PC-3 (cell line): ENCODE measurements at regions not wholly inside any gene's neighbourhood (a gene's known extent, or its start where the extent isn't known, plus 50 kb on each side); places are given as distances from the start of the nearest gene placed in this dataset.

Experiments
- ATAC-seq: fragments of 200-7000 bp; cut with Tn5 transposase; 2 replicates; pipeline ENCODE4 v1.9.1; 2020; ENCODE audit warnings: mild to moderate bottlenecking, moderate library complexity
- BruUV-seq: library from RNA; stranded (reverse); fragments of 400-500 nt; replicated peaks from 2 replicates; lab custom pipeline; 2021; lab: Mats Ljungman, UMichigan
- CTCF ChIA-PET: fragments of 300-600 bp; sonication (Branson Sonifier 250); formaldehyde crosslinking; loops from one replicate; lab custom pipeline; 2022; ENCODE audit warnings: antibody characterized with exemption; lab: Charles Lee
- POLR2A ChIA-PET: fragments of 300-600 bp; sonication (Branson Sonifier 250); formaldehyde crosslinking; loops from one replicate; lab custom pipeline; 2022; ENCODE audit warnings: antibody characterized with exemption; ENCODE audit not compliant: unreplicated experiment; lab: Charles Lee
- DNase-seq: peaks from one replicate; pipeline ENCODE4 v3.0.0-alpha.2; 2015
- H2AFZ ChIP-seq: fragments of 300-600 bp; sonication (generic); 2 replicates; pipeline ENCODE4 v1.6.0; 2016; ENCODE audit warnings: antibody characterized with exemption, low read length
- H3F3A ChIP-seq: fragments of 300-600 bp; sonication (generic); one replicate; pipeline ENCODE4 v1.6.0; 2017; ENCODE audit warnings: antibody characterized with exemption, low read length, control low read depth, mild to moderate bottlenecking; ENCODE audit not compliant: unreplicated experiment
- H3K27ac ChIP-seq: fragments of 300-600 bp; sonication (generic); 2 replicates; pipeline ENCODE4 v1.5.1; 2016; ENCODE audit warnings: mild to moderate bottlenecking, low read length
- H3K27me3 ChIP-seq: fragments of 300-600 bp; sonication (generic); 2 replicates; pipeline ENCODE4 v1.6.1; 2016; ENCODE audit warnings: low read length, mixed read lengths
- H3K36me3 ChIP-seq: fragments of 300-600 bp; sonication (generic); 2 replicates; pipeline ENCODE4 v1.6.1; 2016; ENCODE audit warnings: low read depth, mixed run types, low read length, mixed read lengths
- H3K4me1 ChIP-seq: fragments of 300-600 bp; sonication (generic); 2 replicates; pipeline ENCODE4 v1.5.1; 2016; ENCODE audit warnings: low read length; ENCODE audit not compliant: insufficient read depth
- H3K4me2 ChIP-seq: fragments of 300-600 bp; sonication (generic); 2 replicates; pipeline ENCODE4 v1.6.0; 2016; ENCODE audit warnings: low read length
- H3K4me3 ChIP-seq: fragments of 300-600 bp; sonication (generic); 2 replicates; pipeline ENCODE4 v1.5.1; 2016; ENCODE audit warnings: mild to moderate bottlenecking, low read length, mixed read lengths
- H3K79me2 ChIP-seq: fragments of 300-600 bp; sonication (generic); 2 replicates; pipeline ENCODE4 v1.6.1; 2017; ENCODE audit warnings: low read length, mixed read lengths
- H3K9ac ChIP-seq: fragments of 300-600 bp; sonication (generic); 2 replicates; pipeline ENCODE4 v1.6.0; 2016; ENCODE audit warnings: mild to moderate bottlenecking, low read length
- H3K9me2 ChIP-seq: fragments of 300-600 bp; sonication (generic); replicated peaks from 2 replicates; pipeline ENCODE4 v1.6.1; 2016; ENCODE audit warnings: mixed run types, low read length, mixed read lengths
- H3K9me3 ChIP-seq: fragments of 300-600 bp; sonication (generic); 2 replicates; pipeline ENCODE4 v1.6.1; 2016; ENCODE audit warnings: low read length, mixed read lengths
- H4K20me1 ChIP-seq: fragments of 300-600 bp; sonication (generic); 2 replicates; pipeline ENCODE4 v1.6.1; 2016; ENCODE audit warnings: low read length, mixed read lengths
- EZH2 ChIP-seq: fragments of 300-600 bp; sonication (generic); IDR thresholded peaks from one replicate; pipeline ENCODE4 v1.6.1; 2017; ENCODE audit warnings: antibody characterized with exemption, mild to moderate bottlenecking, low read length; ENCODE audit not compliant: unreplicated experiment
- EZH2phosphoT487 ChIP-seq: fragments of 300-600 bp; sonication (generic); IDR thresholded peaks from 2 replicates; pipeline ENCODE4 v1.6.1; 2018; ENCODE audit warnings: mild to moderate bottlenecking, antibody characterized with exemption, low read length, borderline replicate concordance
- intact Hi-C: fragments of 100-400 bp; cut with micrococcal nuclease; formaldehyde crosslinking; loops from 2 replicates; pipeline ENCODE4 v1.9.0; 2023
- TF ChIP-seq, protein P1 (sequence below): fragments of 300-600 bp; sonication (generic); conservative IDR thresholded peaks from 2 replicates; pipeline ENCODE4 v1.5.1; 2017; ENCODE audit warnings: antibody characterized with exemption, low read depth, mild to moderate bottlenecking, low read length

DNA sequence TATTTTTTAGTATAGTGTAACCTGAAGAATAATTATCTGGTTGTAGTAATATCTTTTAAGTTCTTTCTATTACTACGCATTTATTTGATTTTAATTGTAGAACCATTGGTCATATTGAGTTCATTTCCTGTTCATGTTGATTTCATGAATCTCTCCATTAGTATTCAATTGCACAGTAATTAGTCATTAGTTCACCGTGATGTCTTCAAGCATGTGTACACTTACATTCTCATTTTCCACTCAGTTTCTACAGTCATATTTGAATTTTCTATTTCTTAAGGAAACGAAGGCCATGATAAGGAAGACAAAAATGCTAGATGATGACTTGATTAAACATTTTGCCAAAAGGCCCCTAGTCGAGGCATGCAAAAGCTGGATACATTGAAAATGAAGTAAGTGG lies 333.7 kb upstream of the FANCL start:
- intact Hi-C loops = loop anchor here (5.0 kb wide), 1 partner anchor 297 kb away; no protein-coding TSS in a partner anchor
- DNase-seq = peak; percentile 13
- H3K4me2 ChIP-seq = no peak overlapping the region
- H3K4me3 ChIP-seq = no peak overlapping the region
- TF ChIP-seq EZH2 (no peak), EZH2phosphoT487 (no peak)
- TF ChIP-seq, protein P1, sequence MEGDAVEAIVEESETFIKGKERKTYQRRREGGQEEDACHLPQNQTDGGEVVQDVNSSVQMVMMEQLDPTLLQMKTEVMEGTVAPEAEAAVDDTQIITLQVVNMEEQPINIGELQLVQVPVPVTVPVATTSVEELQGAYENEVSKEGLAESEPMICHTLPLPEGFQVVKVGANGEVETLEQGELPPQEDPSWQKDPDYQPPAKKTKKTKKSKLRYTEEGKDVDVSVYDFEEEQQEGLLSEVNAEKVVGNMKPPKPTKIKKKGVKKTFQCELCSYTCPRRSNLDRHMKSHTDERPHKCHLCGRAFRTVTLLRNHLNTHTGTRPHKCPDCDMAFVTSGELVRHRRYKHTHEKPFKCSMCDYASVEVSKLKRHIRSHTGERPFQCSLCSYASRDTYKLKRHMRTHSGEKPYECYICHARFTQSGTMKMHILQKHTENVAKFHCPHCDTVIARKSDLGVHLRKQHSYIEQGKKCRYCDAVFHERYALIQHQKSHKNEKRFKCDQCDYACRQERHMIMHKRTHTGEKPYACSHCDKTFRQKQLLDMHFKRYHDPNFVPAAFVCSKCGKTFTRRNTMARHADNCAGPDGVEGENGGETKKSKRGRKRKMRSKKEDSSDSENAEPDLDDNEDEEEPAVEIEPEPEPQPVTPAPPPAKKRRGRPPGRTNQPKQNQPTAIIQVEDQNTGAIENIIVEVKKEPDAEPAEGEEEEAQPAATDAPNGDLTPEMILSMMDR = no peak
- BruUV-seq = no TSS peak
- no peak overlapping the region for H2AFZ ChIP-seq
- no peaks in the 10 kb centered on the region for H3K9me3 ChIP-seq
- H3K27me3 ChIP-seq = no peaks in the 10 kb centered on the region
- H3K36me3 ChIP-seq = no peaks in the 10 kb centered on the region
- H3K4me1 ChIP-seq = peaks cover 14% of the 10 kb centered on the region
- ChIA-PET CTCF (no interaction called here), POLR2A (no interaction called here)
- no peak overlapping the region for H3K9ac ChIP-seq
- ATAC-seq = no peak
- H3K79me2 ChIP-seq = no peaks in the 10 kb centered on the region
- no peak overlapping the region for H3K27ac ChIP-seq
- H3F3A ChIP-seq = no peaks in the 10 kb centered on the region
- no peaks in the 10 kb centered on the region for H4K20me1 ChIP-seq
- H3K9me2 ChIP-seq = no peaks in the 10 kb centered on the region

DNA sequence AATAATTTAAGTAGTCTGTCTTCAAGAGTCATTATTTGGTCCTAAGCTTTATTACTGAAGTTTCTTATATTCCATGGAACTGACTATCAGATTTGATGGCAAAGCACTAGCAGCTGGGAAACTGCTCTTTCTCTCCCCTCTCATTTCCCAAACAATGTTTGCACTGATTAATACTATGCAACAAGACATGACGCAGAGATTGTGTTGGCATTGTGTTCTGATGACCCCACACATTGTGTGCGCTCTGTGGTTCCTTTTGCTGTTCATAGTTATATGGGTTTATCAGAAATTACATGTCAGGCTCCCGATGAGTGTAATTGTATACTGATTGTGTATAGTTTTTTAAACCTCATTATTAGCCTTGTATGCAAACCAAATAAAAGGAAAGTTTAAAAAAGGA lies 331.6 kb upstream of the FANCL start:
- ChIA-PET CTCF (no interaction called here), POLR2A (no interaction called here)
- no peak for ATAC-seq
- Histone ChIP-seq H4K20me1 (no peaks in the 10 kb centered on the region), H3K4me2 (no peak overlapping the region), H3K36me3 (no peaks in the 10 kb centered on the region), H3K9me3 (no peaks in the 10 kb centered on the region), H3K4me1 (peaks cover 21% of the 10 kb centered on the region), H3K4me3 (no peak overlapping the region), H3K79me2 (no peaks in the 10 kb centered on the region), H3K27ac (no peak overlapping the region), H3K9me2 (no peaks in the 10 kb centered on the region), H3K9ac (no peak overlapping the region), H3K27me3 (no peaks in the 10 kb centered on the region), H2AFZ (no peak overlapping the region), H3F3A (no peaks in the 10 kb centered on the region)
- DNase-seq = no peak
- no TSS peak for BruUV-seq
- TF ChIP-seq, protein P1 = no peak
- no peak for TF ChIP-seq EZH2
- intact Hi-C loops = loop anchor here (5.0 kb wide), 1 partner anchor 300 kb away; no protein-coding TSS in a partner anchor

DNA sequence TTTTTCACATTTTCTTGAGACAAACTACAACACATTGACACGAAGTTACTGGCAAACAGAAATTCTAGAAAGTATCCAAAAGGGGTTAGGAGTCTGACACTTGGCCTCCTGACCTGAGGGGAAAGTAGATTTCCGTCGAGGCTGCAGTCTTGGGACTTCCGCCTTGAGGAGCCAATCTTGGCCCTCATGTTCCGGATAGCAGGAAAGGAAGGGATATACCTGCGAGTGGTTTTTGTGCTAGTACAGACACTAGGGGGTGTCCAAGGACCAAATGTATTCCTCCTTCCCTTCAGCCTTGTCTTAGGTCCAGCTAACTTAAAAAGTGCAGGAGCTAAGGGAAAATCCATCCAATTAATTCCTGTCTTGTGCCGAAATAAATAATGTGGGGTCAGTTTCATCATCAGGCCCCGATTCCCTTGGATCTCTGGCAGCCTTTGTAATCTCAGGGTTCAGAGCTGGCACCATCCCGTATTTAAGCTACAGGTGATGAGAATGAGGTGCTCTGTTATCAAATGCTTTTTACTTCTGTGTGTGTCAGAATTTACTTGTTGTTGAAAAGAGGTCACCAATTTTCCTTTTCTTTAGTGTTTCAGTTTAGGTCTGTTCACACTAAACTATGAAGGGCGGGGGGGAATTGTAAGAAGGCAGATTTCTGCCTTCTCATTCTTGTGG lies 330.2 kb upstream of the FANCL start:
- H2AFZ ChIP-seq = peak overlapping the region; percentile 71
- H3K79me2 ChIP-seq = no peaks in the 10 kb centered on the region
- no peak overlapping the region for H3K4me3 ChIP-seq
- H4K20me1 ChIP-seq = no peaks in the 10 kb centered on the region
- no peaks in the 10 kb centered on the region for H3K27me3 ChIP-seq
- H3K9me3 ChIP-seq = no peaks in the 10 kb centered on the region
- no TSS peak for BruUV-seq
- H3K4me2 ChIP-seq = peak overlapping the region; percentile 41; the same call in 1 of the 2 replicates
- H3K9ac ChIP-seq = no peak overlapping the region
- ATAC-seq (peak; percentile 87), DNase-seq (peak; percentile 86)
- H3K36me3 ChIP-seq = no peaks in the 10 kb centered on the region
- ChIA-PET POLR2A (interaction anchor here (0.7 kb wide), 1 partner anchor 828 kb away, joined by 5 read pairs; no protein-coding TSS in a partner anchor), CTCF (interaction anchor here (0.6 to 1.4 kb wide), 3 partner anchors 63 to 109 kb away, joined by 3 to 28 read pairs (median 5); no protein-coding TSS in a partner anchor)
- no peak overlapping the region for H3K27ac ChIP-seq
- H3K9me2 ChIP-seq = no peaks in the 10 kb centered on the region
- no peaks in the 10 kb centered on the region for H3F3A ChIP-seq
- TF ChIP-seq EZH2phosphoT487 = no peak
- TF ChIP-seq, protein P1 = peak; percentile 91
- TF ChIP-seq EZH2 = no peak
- intact Hi-C loops = loop anchor here (1.0 to 5.0 kb wide), 8 partner anchors 43 to 851 kb away; no protein-coding TSS in a partner anchor
- peaks cover 21% of the 10 kb centered on the region for H3K4me1 ChIP-seq
